T-cell (primary cell): ENCODE measurements at regions not wholly inside any gene's neighbourhood (a gene's known extent, or its start where the extent isn't known, plus 50 kb on each side); places are given as distances from the start of the nearest gene placed in this dataset.

Experiments used
- ATAC-seq, 4 experiments: fragments of 200-7000 bp in 3 of 4; fragments of 150-1000 bp in 1 of 4; cut with Tn5 transposase; replicated peaks in 1 of 4; 1 replicate in 3 of 4; 2 replicates in 1 of 4; pipeline ENCODE4 v1.10.0; 2021; ENCODE audit warnings: moderate library complexity in 3 of 4, mild to moderate bottlenecking in 2 of 4, moderate number of reproducible peaks in 1 of 4
- CTCF ChIA-PET, 2 donors: fragments of 300-600 bp; sonication (Branson Sonifier 250); formaldehyde crosslinking; loops; one replicate each; lab custom pipeline; 2022; ENCODE audit warnings: antibody characterized with exemption in 2 of 2; lab: Charles Lee
- POLR2A ChIA-PET, 2 donors: fragments of 300-600 bp; sonication (Branson Sonifier 250); formaldehyde crosslinking; loops; one replicate each; lab custom pipeline; 2022; ENCODE audit warnings: antibody characterized with exemption in 2 of 2; lab: Charles Lee
- DNase-seq, 35 experiments: peaks; one replicate each; pipeline versions ENCODE4 v3.0.0 to v3.0.0-alpha.2; 2013 to 2023
- H3K27ac ChIP-seq: one replicate; pipeline ENCODE4 v1.5.1; 2013; ENCODE audit warnings: low read length
- H3K27me3 ChIP-seq, 2 experiments: replicated peaks in 1 of 2; 1 replicate in 1 of 2; 2 replicates in 1 of 2; pipeline versions ENCODE4 v1.6.1 to v1.7.0; 2013; ENCODE audit warnings: low read length in 1 of 2, mixed read lengths in 1 of 2; ENCODE audit not compliant: control insufficient read depth in 2 of 2, insufficient read depth in 2 of 2; ENCODE audit errors: extremely low read depth in 1 of 2
- H3K36me3 ChIP-seq, 2 donors: 1 replicate in 1 of 2; 2 replicates in 1 of 2; pipeline versions ENCODE4 v1.6.1 to v1.7.0; 2013; ENCODE audit warnings: low read length in 1 of 2; ENCODE audit not compliant: control insufficient read depth in 2 of 2, insufficient read depth in 1 of 2; ENCODE audit errors: extremely low read depth in 1 of 2
- H3K4me1 ChIP-seq, 2 experiments: 1 replicate in 1 of 2; 2 replicates in 1 of 2; pipeline versions ENCODE4 v1.6.1 to v1.7.0; 2013; ENCODE audit warnings: low read length in 2 of 2, mixed read lengths in 1 of 2; ENCODE audit not compliant: insufficient read depth in 2 of 2, control insufficient read depth in 1 of 2; ENCODE audit errors: extremely low read depth in 1 of 2
- H3K4me3 ChIP-seq, 2 donors: 1 replicate in 1 of 2; 2 replicates in 1 of 2; pipeline versions ENCODE4 v1.5.1 to v1.7.0; 2013; ENCODE audit warnings: mild to moderate bottlenecking in 2 of 2, low read length in 1 of 2, moderate library complexity in 1 of 2; ENCODE audit not compliant: control insufficient read depth in 1 of 2; ENCODE audit errors: extremely low read depth in 1 of 2
- H3K9me3 ChIP-seq: 2 replicates; pipeline ENCODE4 v1.7.0; 2013
- H3K27ac Mint-ChIP-seq, 2 donors: one replicate each; pipeline ENCODE4 v1.8.0; 2020 to 2021; ENCODE audit warnings: mild to moderate bottlenecking in 2 of 2, mixed read lengths in 2 of 2
- H3K27me3 Mint-ChIP-seq, 2 donors: one replicate each; pipeline ENCODE4 v1.8.0; 2021 to 2022; ENCODE audit warnings: mixed read lengths in 2 of 2
- H3K36me3 Mint-ChIP-seq: one replicate; pipeline ENCODE4 v1.8.0; 2021; ENCODE audit warnings: mixed read lengths
- H3K4me1 Mint-ChIP-seq, 3 donors: one replicate each; pipeline ENCODE4 v1.8.0; 2020 to 2022; ENCODE audit warnings: mixed read lengths in 3 of 3, mild to moderate bottlenecking in 1 of 3
- H3K4me3 Mint-ChIP-seq, 3 donors: one replicate each; pipeline ENCODE4 v1.8.0; 2020 to 2022; ENCODE audit warnings: mild to moderate bottlenecking in 3 of 3, mixed read lengths in 3 of 3, moderate library complexity in 3 of 3
- H3K9me3 Mint-ChIP-seq, 3 donors: one replicate each; pipeline ENCODE4 v1.8.0; 2020 to 2022; ENCODE audit warnings: mixed read lengths in 3 of 3
- WGBS: methylation state at CpG from one replicate; pipeline ENCODE4 v1.1.5; 2013; ENCODE audit warnings: missing lambda C conversion rate; ENCODE audit not compliant: insufficient coverage; 5-methylcytosine and 5-hydroxymethylcytosine counted together

DNA sequence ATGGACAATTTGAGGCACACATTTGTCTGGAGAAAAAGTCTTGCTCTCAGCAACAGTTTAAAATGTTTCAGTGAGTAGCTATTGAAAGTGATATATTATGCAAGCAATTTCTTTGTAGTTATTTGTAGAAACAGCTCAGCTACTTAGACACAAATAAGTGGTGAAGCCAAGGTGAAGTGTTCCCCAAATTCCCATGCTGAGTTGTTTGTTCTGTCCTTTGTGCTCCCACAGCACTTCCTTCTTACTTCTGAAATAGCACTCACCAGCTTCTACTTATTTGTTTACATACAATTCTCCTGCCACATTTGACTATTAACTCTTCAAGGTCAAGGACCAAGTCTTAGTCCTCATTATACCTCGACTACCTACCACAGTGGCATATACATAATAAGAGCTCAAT is 638.6 kb upstream of the LRRC4C start:
- H3K36me3 Mint-ChIP-seq = no peaks in the 10 kb centered on the region
- H3K27me3 ChIP-seq = no peaks in the 10 kb centered on the region
- no CpG with 5 or more reads among the region's 1 CpG for WGBS

DNA sequence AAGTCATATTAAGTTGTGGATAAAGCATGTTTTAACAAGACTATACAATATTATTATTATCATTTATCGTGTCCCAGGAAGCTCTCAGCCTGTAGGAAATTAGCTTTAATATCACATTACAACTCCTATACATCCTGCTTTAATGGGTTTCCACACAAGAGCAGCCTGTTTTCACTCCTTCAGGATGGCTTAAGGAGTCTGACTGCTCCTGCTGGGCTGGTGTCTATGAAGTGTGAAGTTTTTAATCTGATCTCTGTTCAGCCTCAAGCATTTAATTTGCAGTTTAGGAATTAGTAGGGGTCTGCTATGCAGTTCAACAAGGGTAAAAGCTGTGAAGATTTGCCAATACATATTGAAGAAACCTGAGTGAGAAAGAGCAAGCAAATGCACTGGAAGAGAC is 653.4 kb upstream of the LRRC4C start:
- Histone ChIP-seq H3K27me3 (no peaks in the 10 kb centered on the region), H3K4me3 (no peak overlapping the region), H3K36me3 (no peaks in the 10 kb centered on the region), H3K4me1 (no peaks in the 10 kb centered on the region), H3K27ac (no peak overlapping the region), H3K9me3 (no peaks in the 10 kb centered on the region)
- H3K9me3 Mint-ChIP-seq = peaks cover 4 to 26% (median 25%) of the 10 kb centered on the region in 3 donors
- no peaks in the 10 kb centered on the region for H3K27me3 Mint-ChIP-seq
- WGBS = no CpG with 5 or more reads among the region's 1 CpG
- no peaks in the 10 kb centered on the region for H3K36me3 Mint-ChIP-seq
- no peak overlapping the region for H3K27ac Mint-ChIP-seq
- H3K4me3 Mint-ChIP-seq = no peak overlapping the region
- no peaks in the 10 kb centered on the region for H3K4me1 Mint-ChIP-seq
- ATAC-seq = no peak
- POLR2A ChIA-PET = no interaction called here
- DNase-seq = no peak
- CTCF ChIA-PET = no interaction called here

More for the DNA sequence above, 638.6 kb upstream of the LRRC4C start:
- Mint-ChIP-seq H3K9me3 (peaks cover 7 to 15% (median 9%) of the 10 kb centered on the region in 3 donors), H3K4me1 (no peaks in the 10 kb centered on the region), H3K27me3 (no peaks in the 10 kb centered on the region), H3K27ac (no peak overlapping the region), H3K4me3 (no peak overlapping the region)
- ChIA-PET CTCF (no interaction called here), POLR2A (no interaction called here)
- Histone ChIP-seq H3K9me3 (peaks cover 4% of the 10 kb centered on the region), H3K4me1 (no peaks in the 10 kb centered on the region), H3K27ac (no peak overlapping the region), H3K4me3 (no peak overlapping the region), H3K36me3 (no peaks in the 10 kb centered on the region)
- DNase-seq = no peak
- ATAC-seq = no peak

DNA sequence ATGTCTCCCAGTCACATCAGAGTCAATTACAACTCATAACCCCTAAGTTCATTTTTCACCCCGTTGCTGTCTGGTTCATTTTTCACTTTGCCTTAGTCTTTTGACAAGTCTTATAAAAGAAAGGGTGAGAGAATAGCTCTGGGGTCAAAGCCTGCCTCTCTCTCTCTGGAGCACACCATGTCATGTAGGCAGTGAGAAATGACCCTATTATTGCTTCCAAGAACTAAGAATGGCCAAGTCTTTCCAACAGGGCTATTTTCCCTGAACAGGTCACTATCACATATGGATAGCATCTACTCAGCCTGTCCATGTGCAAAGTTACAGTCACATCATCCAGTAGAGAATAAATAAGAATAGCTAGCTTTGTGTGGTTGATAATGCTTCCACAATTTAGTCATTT is 655.5 kb upstream of the LRRC4C start:
- Mint-ChIP-seq H3K27ac (no peak overlapping the region), H3K27me3 (no peaks in the 10 kb centered on the region), H3K4me1 (no peaks in the 10 kb centered on the region), H3K4me3 (no peak overlapping the region), H3K9me3 (peaks cover 7 to 31% (median 29%) of the 10 kb centered on the region in 3 donors), H3K36me3 (no peaks in the 10 kb centered on the region)
- POLR2A ChIA-PET = no interaction called here
- DNase-seq = no peak
- WGBS = no CpG with 5 or more reads among the region's 1 CpG
- Histone ChIP-seq H3K4me3 (no peak overlapping the region), H3K27ac (no peak overlapping the region), H3K4me1 (no peaks in the 10 kb centered on the region), H3K27me3 (no peaks in the 10 kb centered on the region), H3K36me3 (no peaks in the 10 kb centered on the region), H3K9me3 (no peaks in the 10 kb centered on the region)
- CTCF ChIA-PET = no interaction called here
- no peak for ATAC-seq

DNA sequence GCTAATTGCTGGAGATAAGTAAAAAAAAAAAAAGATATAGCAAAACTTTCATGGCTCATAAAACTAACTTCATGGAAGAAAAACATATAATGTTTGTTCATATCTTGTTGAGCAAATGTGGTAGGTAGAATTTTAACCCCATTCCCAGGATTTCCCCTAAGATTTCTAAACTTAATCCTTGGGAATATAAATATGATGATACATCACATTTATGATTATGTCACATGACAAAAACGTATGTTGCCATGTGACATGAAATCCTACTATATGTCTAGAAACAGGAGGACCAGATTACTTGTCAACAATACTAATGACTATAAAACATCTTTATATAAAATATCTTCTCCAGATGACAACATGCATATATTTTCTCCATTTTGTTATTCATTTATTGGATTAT is 679.0 kb upstream of the LRRC4C start:
- Mint-ChIP-seq H3K36me3 (no peaks in the 10 kb centered on the region), H3K9me3 (peaks cover 12 to 21% (median 13%) of the 10 kb centered on the region in 3 donors), H3K4me3 (no peak overlapping the region), H3K27me3 (no peaks in the 10 kb centered on the region), H3K4me1 (no peaks in the 10 kb centered on the region), H3K27ac (no peak overlapping the region)
- ChIA-PET CTCF (no interaction called here), POLR2A (no interaction called here)
- no CpG with 5 or more reads among the region's 1 CpG for WGBS
- Histone ChIP-seq H3K27me3 (no peaks in the 10 kb centered on the region), H3K27ac (no peak overlapping the region), H3K36me3 (no peaks in the 10 kb centered on the region), H3K4me1 (no peaks in the 10 kb centered on the region), H3K9me3 (peaks cover 3% of the 10 kb centered on the region), H3K4me3 (no peak overlapping the region)
- DNase-seq = no peak
- ATAC-seq = no peak

DNA sequence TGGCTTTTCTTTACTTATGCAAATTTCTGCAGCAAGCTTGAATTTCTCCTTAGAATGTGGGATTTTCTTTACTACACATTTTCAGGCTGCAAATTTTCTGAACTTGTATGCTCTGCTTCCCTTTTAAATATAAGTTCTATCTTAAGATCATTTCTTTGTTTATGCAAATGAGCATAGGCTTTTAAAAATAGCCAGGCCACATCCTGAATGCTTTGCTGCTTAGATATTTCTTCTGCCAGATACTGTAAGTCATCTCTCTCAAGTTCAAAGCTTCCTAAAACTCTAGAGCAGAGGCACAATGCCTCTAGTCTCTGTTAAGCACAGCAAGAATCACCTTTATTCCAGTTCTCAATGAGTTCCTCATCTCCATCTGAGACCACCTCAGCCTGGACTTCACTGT is 685.9 kb upstream of the LRRC4C start:
- ATAC-seq (no peak), DNase-seq (no peak)
- no peaks in the 10 kb centered on the region for H3K36me3 Mint-ChIP-seq
- H3K9me3 Mint-ChIP-seq = peaks cover 19 to 39% (median 34%) of the 10 kb centered on the region in 3 donors
- H3K4me3 Mint-ChIP-seq = no peak overlapping the region
- ChIA-PET CTCF (no interaction called here), POLR2A (no interaction called here)
- H3K4me1 Mint-ChIP-seq = no peaks in the 10 kb centered on the region
- no peaks in the 10 kb centered on the region for H3K36me3 ChIP-seq
- H3K27ac Mint-ChIP-seq = no peak overlapping the region
- no peak overlapping the region for H3K27ac ChIP-seq
- peaks cover 4% of the 10 kb centered on the region for H3K9me3 ChIP-seq
- H3K27me3 Mint-ChIP-seq = no peaks in the 10 kb centered on the region
- no peaks in the 10 kb centered on the region for H3K27me3 ChIP-seq
- H3K4me3 ChIP-seq = no peak overlapping the region
- H3K4me1 ChIP-seq = no peaks in the 10 kb centered on the region

DNA sequence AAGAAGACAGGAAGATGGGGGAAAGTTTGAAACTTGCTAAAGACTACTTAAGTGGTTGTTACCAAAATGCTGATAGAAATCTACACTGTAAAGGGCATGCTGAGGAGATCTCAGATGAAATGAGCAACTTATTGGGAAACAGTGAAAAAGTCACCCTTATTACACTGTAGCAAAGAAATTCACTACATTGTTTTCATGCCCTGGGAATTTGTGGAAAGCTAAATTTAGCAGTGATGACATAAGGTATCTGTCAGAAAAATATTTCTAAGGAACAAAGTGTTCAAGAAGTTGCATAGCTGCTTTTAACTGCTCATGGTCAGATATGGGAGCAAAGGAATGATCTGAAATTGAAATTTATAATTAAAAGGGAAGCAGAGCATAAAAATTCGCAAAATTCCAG is 702.4 kb upstream of the LRRC4C start:
- ChIA-PET POLR2A (no interaction called here), CTCF (no interaction called here)
- no peaks in the 10 kb centered on the region for H3K36me3 Mint-ChIP-seq
- ATAC-seq (no peak), DNase-seq (no peak)
- no peak overlapping the region for H3K4me3 Mint-ChIP-seq
- WGBS = 67% methylated on average over 1 of the region's 1 CpG
- Histone ChIP-seq H3K9me3 (no peaks in the 10 kb centered on the region), H3K36me3 (no peaks in the 10 kb centered on the region), H3K27me3 (no peaks in the 10 kb centered on the region), H3K4me1 (no peaks in the 10 kb centered on the region), H3K27ac (no peak overlapping the region), H3K4me3 (no peak overlapping the region)
- H3K9me3 Mint-ChIP-seq = peaks cover 3 to 15% (median 8%) of the 10 kb centered on the region in 3 donors
- no peak overlapping the region for H3K27ac Mint-ChIP-seq
- H3K4me1 Mint-ChIP-seq = no peaks in the 10 kb centered on the region
- H3K27me3 Mint-ChIP-seq = no peaks in the 10 kb centered on the region

DNA sequence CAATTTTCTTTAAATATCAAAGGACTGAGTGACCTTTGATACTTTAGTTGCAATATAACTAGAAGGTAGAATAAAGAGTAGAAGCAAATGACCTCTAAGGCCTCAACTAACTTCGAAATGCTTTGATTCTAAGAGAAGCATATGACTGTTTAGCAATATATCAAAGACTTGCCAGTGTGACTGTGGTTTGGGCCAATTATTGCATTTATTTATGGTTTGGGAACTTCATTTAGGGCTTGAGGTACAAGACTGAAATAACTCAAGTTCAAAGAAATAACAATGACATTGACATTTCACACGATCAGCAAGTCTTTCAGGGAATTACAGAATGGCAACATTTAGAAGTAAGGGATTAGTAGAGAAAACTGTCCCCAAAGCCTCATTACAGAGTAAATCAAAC is 709.7 kb upstream of the LRRC4C start:
- H3K4me1 Mint-ChIP-seq = no peaks in the 10 kb centered on the region

More for the DNA sequence above, 709.7 kb upstream of the LRRC4C start:
- no peaks in the 10 kb centered on the region for H3K27me3 ChIP-seq
- no peak overlapping the region for H3K4me3 ChIP-seq
- H3K4me1 ChIP-seq = no peaks in the 10 kb centered on the region
- peaks cover 10 to 17% (median 10%) of the 10 kb centered on the region in 3 donors for H3K9me3 Mint-ChIP-seq
- H3K9me3 ChIP-seq = no peaks in the 10 kb centered on the region
- ChIA-PET POLR2A (no interaction called here), CTCF (no interaction called here)
- DNase-seq (no peak), ATAC-seq (no peak)
- no peak overlapping the region for H3K27ac ChIP-seq
- no peak overlapping the region for H3K27ac Mint-ChIP-seq
- no peaks in the 10 kb centered on the region for H3K27me3 Mint-ChIP-seq
- no peaks in the 10 kb centered on the region for H3K36me3 Mint-ChIP-seq
- no peak overlapping the region for H3K4me3 Mint-ChIP-seq
- H3K36me3 ChIP-seq = no peaks in the 10 kb centered on the region
- WGBS = no CpG with 5 or more reads among the region's 2 CpGs
